Hepatocyte (in vitro differentiated cells): ENCODE measurements at regions not wholly inside any gene's neighbourhood (a gene's known extent, or its start where the extent isn't known, plus 50 kb on each side); places are given as distances from the start of the nearest gene placed in this dataset.

Experiments
- DNase-seq: peaks from one replicate; pipeline ENCODE4 v3.0.0-alpha.2; 2016; ENCODE audit warnings: low spot score
- H2AFZ ChIP-seq: fragments of 200-600 bp; sonication (generic); 2 replicates; pipeline ENCODE4 v1.6.0; 2016; ENCODE audit warnings: antibody characterized with exemption, mild to moderate bottlenecking
- H3K27ac ChIP-seq: fragments of 200-600 bp; sonication (generic); 2 replicates; pipeline ENCODE4 v1.5.1; 2016; ENCODE audit warnings: mild to moderate bottlenecking
- H3K27me3 ChIP-seq: fragments of 200-600 bp; sonication (generic); 2 replicates; pipeline ENCODE4 v1.6.1; 2016
- H3K36me3 ChIP-seq: fragments of 200-600 bp; sonication (generic); replicated peaks from 2 replicates; pipeline ENCODE4 v1.5.1; 2016; ENCODE audit warnings: low read depth; ENCODE audit not compliant: insufficient read depth
- H3K4me1 ChIP-seq: fragments of 200-600 bp; sonication (generic); 2 replicates; pipeline ENCODE4 v1.5.1; 2016; ENCODE audit warnings: mild to moderate bottlenecking, moderate library complexity; ENCODE audit not compliant: insufficient read depth
- H3K4me2 ChIP-seq: fragments of 200-600 bp; sonication (generic); 2 replicates; pipeline ENCODE4 v1.6.0; 2016
- H3K4me3 ChIP-seq: fragments of 200-600 bp; sonication (generic); 2 replicates; pipeline ENCODE4 v1.5.1; 2016; ENCODE audit warnings: mild to moderate bottlenecking
- H3K79me2 ChIP-seq: fragments of 200-600 bp; sonication (generic); 2 replicates; pipeline ENCODE4 v1.6.0; 2017; ENCODE audit warnings: mild to moderate bottlenecking
- H3K9me2 ChIP-seq: fragments of 200-600 bp; sonication (generic); replicated peaks from 2 replicates; pipeline ENCODE4 v1.6.0; 2017; ENCODE audit warnings: mild to moderate bottlenecking; ENCODE audit not compliant: insufficient read depth
- H3K9me3 ChIP-seq: fragments of 200-600 bp; sonication (generic); 2 replicates; pipeline ENCODE4 v1.5.1; 2016; ENCODE audit warnings: low read depth, mild to moderate bottlenecking
- H4K20me1 ChIP-seq: fragments of 200-600 bp; sonication (generic); 2 replicates; pipeline ENCODE4 v1.6.0; 2016; ENCODE audit warnings: mild to moderate bottlenecking; ENCODE audit not compliant: insufficient read depth, poor library complexity, severe bottlenecking
- CTCF ChIP-seq: fragments of 200-600 bp; sonication (generic); IDR thresholded peaks from 2 replicates; pipeline ENCODE4 v1.5.1; 2016; ENCODE audit warnings: antibody characterized with exemption, mild to moderate bottlenecking; ENCODE audit not compliant: poor library complexity
- EZH2 ChIP-seq: fragments of 200-600 bp; sonication (generic); IDR thresholded peaks from 2 replicates; pipeline ENCODE4 v1.6.1; 2016; ENCODE audit warnings: antibody characterized with exemption, mild to moderate bottlenecking, borderline replicate concordance
- EZH2phosphoT487 ChIP-seq: fragments of 200-600 bp; sonication (generic); IDR thresholded peaks from one replicate; pipeline ENCODE4 v1.6.1; 2018; ENCODE audit warnings: antibody characterized with exemption, mild to moderate bottlenecking, low read depth, moderate library complexity; ENCODE audit not compliant: unreplicated experiment, severe bottlenecking
- WGBS: methylation state at CpG from one replicate; pipeline ENCODE4 v1.1.6; 2016; ENCODE audit warnings: low lambda C conversion rate; ENCODE audit errors: missing lambda C conversion rate; 5-methylcytosine and 5-hydroxymethylcytosine counted together

- Histone ChIP-seq H3K4me3 (no peak overlapping the region), H3K79me2 (no peaks in the 10 kb centered on the region), H3K4me1 (no peaks in the 10 kb centered on the region), H3K4me2 (no peak overlapping the region), H4K20me1 (no peaks in the 10 kb centered on the region), H3K27me3 (no peaks in the 10 kb centered on the region), H3K27ac (no peak overlapping the region), H3K9me2 (no peaks in the 10 kb centered on the region), H3K9me3 (no peaks in the 10 kb centered on the region), H3K36me3 (no peaks in the 10 kb centered on the region), H2AFZ (no peak overlapping the region)
- no peak for DNase-seq
- WGBS = 64% methylated on average over 3 of the region's 3 CpGs
- TF ChIP-seq CTCF = no peak
- TF ChIP-seq EZH2phosphoT487 = no peak
- TF ChIP-seq EZH2 = no peak
Observed at GRCh38 chr15:100703032-100703578, 100.7 kb downstream of the ASB7 start.

- H3K36me3 ChIP-seq = no peaks in the 10 kb centered on the region
- TF ChIP-seq EZH2phosphoT487 (no peak), EZH2 (no peak), CTCF (no peak)
- no peak overlapping the region for H2AFZ ChIP-seq
- no peak overlapping the region for H3K4me3 ChIP-seq
- no peaks in the 10 kb centered on the region for H3K27me3 ChIP-seq
- H3K4me1 ChIP-seq = no peaks in the 10 kb centered on the region
- no peak overlapping the region for H3K4me2 ChIP-seq
- H3K79me2 ChIP-seq = no peaks in the 10 kb centered on the region
- no peaks in the 10 kb centered on the region for H3K9me2 ChIP-seq
- WGBS = 91% methylated on average over 10 of the region's 10 CpGs
- DNase-seq = no peak
- H3K27ac ChIP-seq = no peak overlapping the region
- no peaks in the 10 kb centered on the region for H4K20me1 ChIP-seq
- no peaks in the 10 kb centered on the region for H3K9me3 ChIP-seq
Observed at GRCh38 chr15:100703671-100704070, 101.3 kb downstream of the ASB7 start.

- H3K27me3 ChIP-seq = no peaks in the 10 kb centered on the region
- no peak overlapping the region for H3K4me2 ChIP-seq
- WGBS = 93% methylated on average over 7 of the region's 7 CpGs
- H3K79me2 ChIP-seq = no peaks in the 10 kb centered on the region
- H4K20me1 ChIP-seq = no peaks in the 10 kb centered on the region
- no peaks in the 10 kb centered on the region for H3K9me3 ChIP-seq
- no peaks in the 10 kb centered on the region for H3K9me2 ChIP-seq
- H3K4me1 ChIP-seq = no peaks in the 10 kb centered on the region
- no peak for DNase-seq
- H2AFZ ChIP-seq = no peak overlapping the region
- no peak overlapping the region for H3K27ac ChIP-seq
- no peak overlapping the region for H3K4me3 ChIP-seq
- H3K36me3 ChIP-seq = no peaks in the 10 kb centered on the region
- no peak for TF ChIP-seq CTCF
Observed at GRCh38 chr15:100704281-100705055, 102.1 kb downstream of the ASB7 start.
